Osteoblast (primary cell): ENCODE measurements at regions not wholly inside any gene's neighbourhood (a gene's known extent, or its start where the extent isn't known, plus 50 kb on each side); places are given as distances from the start of the nearest gene placed in this dataset.

Source experiments
- DNase-seq: peaks from one replicate; pipeline ENCODE4 v3.0.0; 2011; ENCODE audit warnings: low spot score, mixed read lengths; ENCODE audit not compliant: insufficient read length; ENCODE audit errors: missing footprints
- H2AFZ ChIP-seq: 2 replicates; pipeline ENCODE4 v1.6.0; 2011; ENCODE audit warnings: mild to moderate bottlenecking, low read length
- H3K27ac ChIP-seq: 2 replicates; pipeline ENCODE4 v1.5.1; 2011; ENCODE audit warnings: mild to moderate bottlenecking, low read depth, low read length, moderate library complexity
- H3K27me3 ChIP-seq: 2 replicates; pipeline ENCODE4 v1.6.0; 2012; ENCODE audit warnings: mild to moderate bottlenecking, control low read depth, inconsistent platforms, low read length, moderate library complexity; ENCODE audit not compliant: insufficient read depth
- H3K36me3 ChIP-seq: 2 replicates; pipeline ENCODE4 v1.5.1; 2011; ENCODE audit warnings: mild to moderate bottlenecking, low read length, control low read depth, moderate library complexity; ENCODE audit not compliant: insufficient read depth
- H3K4me1 ChIP-seq: 2 replicates; pipeline ENCODE4 v1.5.1; 2011; ENCODE audit warnings: mild to moderate bottlenecking, low read length, control low read depth, moderate library complexity; ENCODE audit not compliant: insufficient read depth
- H3K4me2 ChIP-seq: 2 replicates; pipeline ENCODE4 v1.6.0; 2011; ENCODE audit warnings: mild to moderate bottlenecking, low read length; ENCODE audit not compliant: insufficient read depth
- H3K4me3 ChIP-seq: fragments of 200-600 bp; sonication (generic); 3 replicates; pipeline ENCODE4 v1.5.1; 2012; ENCODE audit warnings: mild to moderate bottlenecking, low read length, inconsistent platforms; ENCODE audit not compliant: insufficient read depth
- H3K79me2 ChIP-seq: 2 replicates; pipeline ENCODE4 v1.6.0; 2012; ENCODE audit warnings: mild to moderate bottlenecking, low read length, control low read depth, inconsistent platforms; ENCODE audit not compliant: insufficient read depth
- H3K9me3 ChIP-seq: 2 replicates; pipeline ENCODE4 v1.5.1; 2011; ENCODE audit warnings: low read depth, low read length, control low read depth
- H4K20me1 ChIP-seq: 2 replicates; pipeline ENCODE4 v1.6.0; 2012; ENCODE audit warnings: mild to moderate bottlenecking, low read length, control low read depth; ENCODE audit not compliant: insufficient read depth
- CTCF ChIP-seq: IDR thresholded peaks from 2 replicates; pipeline ENCODE4 v1.5.1; 2011; ENCODE audit warnings: mild to moderate bottlenecking, low read depth, low read length, moderate library complexity; ENCODE audit errors: extremely low read depth

DNA sequence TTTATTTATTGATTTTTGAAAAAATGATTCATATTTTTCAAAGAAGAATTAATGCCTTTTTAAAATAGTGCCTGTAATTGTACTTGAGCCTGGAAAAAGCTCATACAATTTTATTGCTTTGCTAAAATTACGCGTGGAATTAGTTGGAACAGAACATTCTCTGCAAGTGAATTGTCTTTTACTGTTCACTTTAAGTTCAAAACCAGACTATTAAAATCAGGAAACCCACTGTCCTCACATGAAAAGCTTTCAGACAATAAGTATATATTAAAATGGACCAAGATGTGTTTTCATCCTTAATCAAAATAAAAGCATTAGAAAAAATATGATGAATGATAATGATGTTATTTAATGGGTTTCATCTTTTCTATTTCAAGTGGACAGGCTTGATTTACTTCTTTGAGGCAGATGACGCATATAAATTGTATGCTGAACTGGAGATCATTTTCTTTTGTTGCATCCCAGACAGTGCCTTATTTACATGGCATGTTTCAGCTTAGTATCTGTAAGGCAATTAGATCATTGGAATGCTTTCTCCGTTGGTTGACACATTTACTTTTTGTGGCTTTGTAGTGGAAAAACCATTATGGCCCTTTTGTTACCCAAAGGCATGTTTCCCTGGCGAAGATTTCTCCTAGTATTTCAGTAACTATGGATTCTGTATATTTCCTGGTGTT is 299.0 kb upstream of the MAGEC2 start:
- H3K9me3 ChIP-seq: no peaks in the 10 kb centered on the region
- H3K36me3 ChIP-seq: no peaks in the 10 kb centered on the region
- H3K27ac ChIP-seq: no peak overlapping the region
- H3K79me2 ChIP-seq: no peaks in the 10 kb centered on the region
- no peak overlapping the region for H2AFZ ChIP-seq
- H4K20me1 ChIP-seq: no peaks in the 10 kb centered on the region
- no peak for DNase-seq
- H3K4me3 ChIP-seq: no peak overlapping the region
- H3K27me3 ChIP-seq: no peaks in the 10 kb centered on the region
- H3K4me2 ChIP-seq: no peak overlapping the region
- no peaks in the 10 kb centered on the region for H3K4me1 ChIP-seq
- no peak for TF ChIP-seq CTCF

GRCh38 chrX:142502441-142502840 is 297.4 kb upstream of the MAGEC2 start:
- Histone ChIP-seq H3K27me3 (no peaks in the 10 kb centered on the region), H3K4me1 (no peaks in the 10 kb centered on the region), H2AFZ (no peak overlapping the region), H3K4me2 (no peak overlapping the region), H3K9me3 (no peaks in the 10 kb centered on the region), H3K79me2 (no peaks in the 10 kb centered on the region), H3K27ac (no peak overlapping the region), H3K36me3 (no peaks in the 10 kb centered on the region), H4K20me1 (no peaks in the 10 kb centered on the region), H3K4me3 (no peak overlapping the region)
- no peak for TF ChIP-seq CTCF
- no peak for DNase-seq

- Histone ChIP-seq H3K79me2 (no peaks in the 10 kb centered on the region), H3K27me3 (no peaks in the 10 kb centered on the region), H3K9me3 (no peaks in the 10 kb centered on the region), H3K36me3 (no peaks in the 10 kb centered on the region), H3K4me2 (no peak overlapping the region), H2AFZ (no peak overlapping the region), H3K4me3 (no peak overlapping the region), H3K27ac (no peak overlapping the region), H4K20me1 (no peaks in the 10 kb centered on the region), H3K4me1 (no peaks in the 10 kb centered on the region)
- no peak for DNase-seq
- TF ChIP-seq CTCF: no peak
Measured at GRCh38 chrX:142499992-142500391, 294.9 kb upstream of the MAGEC2 start.

DNA sequence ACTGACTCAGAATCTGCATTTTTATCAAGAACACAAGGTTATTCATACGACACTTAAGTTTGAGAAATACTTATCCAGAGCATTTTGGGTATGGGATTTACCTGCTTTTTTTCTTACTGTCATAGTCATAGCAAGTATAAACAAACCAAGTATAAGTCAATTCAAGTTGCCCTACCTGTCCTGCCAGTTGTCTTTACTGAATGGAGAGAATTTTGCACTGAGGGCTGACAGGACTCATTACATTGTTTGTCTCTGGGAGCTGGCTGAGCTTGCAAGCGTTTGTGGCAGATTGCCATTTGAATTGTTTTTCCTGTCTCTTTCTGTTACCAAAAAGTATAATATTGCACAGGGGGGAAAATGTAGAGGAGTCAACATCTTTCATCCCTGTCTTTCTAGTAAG is 278.9 kb upstream of the MAGEC2 start:
- no peaks in the 10 kb centered on the region for H3K9me3 ChIP-seq
- H3K4me1 ChIP-seq: no peaks in the 10 kb centered on the region
- no peak overlapping the region for H2AFZ ChIP-seq
- no peak overlapping the region for H3K4me3 ChIP-seq
- H3K27me3 ChIP-seq: no peaks in the 10 kb centered on the region
- no peaks in the 10 kb centered on the region for H4K20me1 ChIP-seq
- no peaks in the 10 kb centered on the region for H3K36me3 ChIP-seq
- DNase-seq: no peak
- no peaks in the 10 kb centered on the region for H3K79me2 ChIP-seq
- H3K27ac ChIP-seq: no peak overlapping the region
- TF ChIP-seq CTCF: no peak
- no peak overlapping the region for H3K4me2 ChIP-seq
